B cell (primary cell): ENCODE measurements at regions not wholly inside any gene's neighbourhood (a gene's known extent, or its start where the extent isn't known, plus 50 kb on each side); places are given as distances from the start of the nearest gene placed in this dataset.

Experiments used
- ATAC-seq: fragments of 200-7000 bp; cut with Tn5 transposase; one replicate; pipeline ENCODE4 v1.10.0; 2021; ENCODE audit warnings: low read depth, mild to moderate bottlenecking, moderate number of reproducible peaks, moderate library complexity
- CTCF ChIA-PET: fragments of 350-600 bp; sonication (Branson Sonifier 250); formaldehyde crosslinking; loops from one replicate; lab custom pipeline; 2021; ENCODE audit warnings: antibody characterized with exemption, inconsistent platforms; lab: Charles Lee
- POLR2A ChIA-PET: fragments of 350-600 bp; sonication (Branson Sonifier 250); formaldehyde crosslinking; loops from one replicate; lab custom pipeline; 2021; ENCODE audit warnings: antibody characterized with exemption; lab: Charles Lee
- DNase-seq: peaks from one replicate; pipeline ENCODE4 v3.0.0; 2013
- H2AFZ ChIP-seq: 2 replicates; pipeline ENCODE4 v1.6.1; 2012; ENCODE audit warnings: mild to moderate bottlenecking, low read depth, low read length; ENCODE audit not compliant: insufficient read depth, poor library complexity, severe bottlenecking
- H3K27ac ChIP-seq, 2 donors: 1 replicate in 1 of 2; 2 replicates in 1 of 2; pipeline ENCODE4 v1.5.1; 2012 to 2013; ENCODE audit warnings: low read length in 2 of 2, mild to moderate bottlenecking in 2 of 2, moderate library complexity in 1 of 2
- H3K27me3 ChIP-seq, 4 experiments: fragments of 200-600 bp in 1 of 4; sonication (generic) in 1 of 4; replicated peaks in 1 of 4; 1 replicate in 2 of 4; 2 replicates in 2 of 4; pipeline versions ENCODE4 v1.6.1 to v1.7.0; 2013 to 2016; ENCODE audit warnings: low read length in 3 of 4, mild to moderate bottlenecking in 2 of 4, mixed read lengths in 1 of 4, moderate library complexity in 1 of 4; ENCODE audit not compliant: insufficient read depth in 4 of 4, control insufficient read depth in 3 of 4; ENCODE audit errors: control extremely low read depth in 1 of 4
- H3K36me3 ChIP-seq, 2 experiments: replicated peaks in 1 of 2; 1 replicate in 1 of 2; 2 replicates in 1 of 2; pipeline versions ENCODE4 v1.6.1 to v1.7.1; 2013; ENCODE audit warnings: low read length in 1 of 2; ENCODE audit not compliant: insufficient read depth in 2 of 2, control insufficient read depth in 1 of 2; ENCODE audit errors: control extremely low read depth in 1 of 2, extremely low read depth in 1 of 2
- H3K4me1 ChIP-seq, 2 donors: fragments of 200-600 bp in 1 of 2; sonication (generic) in 1 of 2; 1 replicate in 1 of 2; 2 replicates in 1 of 2; pipeline versions ENCODE4 v1.5.1 to v1.6.1; 2013 to 2017; ENCODE audit warnings: low read length in 2 of 2; ENCODE audit not compliant: control insufficient read depth in 2 of 2, insufficient read depth in 2 of 2
- H3K4me2 ChIP-seq: replicated peaks from 2 replicates; pipeline ENCODE3; 2012; ENCODE audit warnings: mild to moderate bottlenecking, low read depth, low read length; ENCODE audit not compliant: poor library complexity, severe bottlenecking
- H3K4me3 ChIP-seq, 5 experiments: fragments of 200-600 bp in 1 of 5; sonication (generic) in 1 of 5; 1 replicate in 3 of 5; 2 replicates in 2 of 5; pipeline versions ENCODE4 v1.5.1 to v1.7.0; 2011 to 2016; ENCODE audit warnings: low read length in 4 of 5, mild to moderate bottlenecking in 4 of 5, low read depth in 2 of 5, control low read depth in 1 of 5, moderate library complexity in 1 of 5; ENCODE audit not compliant: insufficient read depth in 1 of 5; ENCODE audit errors: control extremely low read depth in 1 of 5, extremely low read depth in 1 of 5
- H3K79me2 ChIP-seq: fragments of 200-600 bp; sonication (generic); one replicate; pipeline ENCODE4 v1.6.0; 2016; ENCODE audit warnings: low read length; ENCODE audit not compliant: control insufficient read depth, insufficient read depth
- H3K9ac ChIP-seq: fragments of 200-600 bp; sonication (generic); 2 replicates; pipeline ENCODE4 v1.6.1; 2017; ENCODE audit warnings: mild to moderate bottlenecking, low read length, moderate library complexity
- H3K9me3 ChIP-seq, 3 donors: one replicate each; pipeline versions ENCODE4 v1.6.1 to v1.7.1; 2013; ENCODE audit warnings: low read length in 2 of 3; ENCODE audit not compliant: control insufficient read depth in 2 of 3, insufficient read depth in 1 of 3; ENCODE audit errors: control extremely low read depth in 1 of 3
- H4K20me1 ChIP-seq: 2 replicates; pipeline ENCODE4 v1.6.0; 2012; ENCODE audit warnings: mild to moderate bottlenecking, low read length; ENCODE audit not compliant: insufficient read depth, control insufficient read depth, poor library complexity, severe bottlenecking
- H3K27ac Mint-ChIP-seq: one replicate; pipeline ENCODE4 v1.8.0; 2021; ENCODE audit warnings: mixed read lengths
- H3K27me3 Mint-ChIP-seq: one replicate; pipeline ENCODE4 v1.8.0; 2021; ENCODE audit warnings: mixed read lengths
- H3K4me1 Mint-ChIP-seq: one replicate; pipeline ENCODE4 v1.8.0; 2021; ENCODE audit warnings: mixed read lengths
- H3K4me3 Mint-ChIP-seq: one replicate; pipeline ENCODE4 v1.8.0; 2021; ENCODE audit warnings: mixed read lengths
- H3K9me3 Mint-ChIP-seq: one replicate; pipeline ENCODE4 v1.8.0; 2022; ENCODE audit warnings: mixed read lengths; ENCODE audit not compliant: insufficient read depth
- CTCF ChIP-seq: fragments of 200-600 bp; IDR thresholded peaks from one replicate; pipeline ENCODE4 v1.8.0; 2022; ENCODE audit warnings: antibody characterized with exemption, mild to moderate bottlenecking
- EZH2 ChIP-seq: IDR thresholded peaks from 2 replicates; pipeline ENCODE4 v1.6.1; 2012; ENCODE audit warnings: borderline replicate concordance, low read depth, mild to moderate bottlenecking, moderate library complexity, low read length; ENCODE audit not compliant: insufficient read depth, poor library complexity, severe bottlenecking
- WGBS: methylation state at CpG from one replicate; pipeline ENCODE4 v1.1.5; 2013; ENCODE audit warnings: missing lambda C conversion rate; ENCODE audit not compliant: insufficient coverage; 5-methylcytosine and 5-hydroxymethylcytosine counted together
- intact Hi-C: fragments of 100-400 bp; cut with micrococcal nuclease; formaldehyde crosslinking; loops from one replicate; pipeline ENCODE4 v1.10.0; 2022

GRCh38 chr1:232464325-232464724 is 165.6 kb downstream of the SIPA1L2 start:
- Histone ChIP-seq H3K4me2 (no peak overlapping the region), H3K79me2 (no peaks in the 10 kb centered on the region), H2AFZ (no peak overlapping the region), H4K20me1 (no peaks in the 10 kb centered on the region), H3K9ac (no peak overlapping the region), H3K36me3 (no peaks in the 10 kb centered on the region), H3K9me3 (no peaks in the 10 kb centered on the region), H3K27me3 (no peaks in the 10 kb centered on the region), H3K4me1 (no peaks in the 10 kb centered on the region), H3K27ac (no peak overlapping the region), H3K4me3 (no peak overlapping the region)
- H3K4me1 Mint-ChIP-seq: no peaks in the 10 kb centered on the region
- no peaks in the 10 kb centered on the region for H3K9me3 Mint-ChIP-seq
- H3K4me3 Mint-ChIP-seq: no peak overlapping the region
- ChIA-PET CTCF (no interaction called here), POLR2A (no interaction called here)
- no peak for TF ChIP-seq CTCF
- no peak for TF ChIP-seq EZH2
- intact Hi-C loops: no loop called here
- WGBS: no CpG with 5 or more reads among the region's 1 CpG
- no peak for ATAC-seq
- H3K27me3 Mint-ChIP-seq: no peaks in the 10 kb centered on the region
- DNase-seq: no peak
- no peak overlapping the region for H3K27ac Mint-ChIP-seq

GRCh38 chr1:232463225-232463624 is 166.7 kb downstream of the SIPA1L2 start:
- Histone ChIP-seq H3K9me3 (no peaks in the 10 kb centered on the region), H3K4me3 (no peak overlapping the region), H3K9ac (no peak overlapping the region), H3K79me2 (no peaks in the 10 kb centered on the region), H3K27ac (no peak overlapping the region), H4K20me1 (no peaks in the 10 kb centered on the region), H2AFZ (no peak overlapping the region), H3K4me1 (no peaks in the 10 kb centered on the region), H3K4me2 (no peak overlapping the region), H3K36me3 (no peaks in the 10 kb centered on the region), H3K27me3 (no peaks in the 10 kb centered on the region)
- POLR2A ChIA-PET: no interaction called here
- CTCF ChIA-PET: no interaction called here
- intact Hi-C loops: no loop called here
- 67% methylated on average over 1 of the region's 3 CpGs for WGBS
- Mint-ChIP-seq H3K4me3 (no peak overlapping the region), H3K9me3 (no peaks in the 10 kb centered on the region), H3K4me1 (no peaks in the 10 kb centered on the region), H3K27ac (no peak overlapping the region), H3K27me3 (no peaks in the 10 kb centered on the region)
- no peak for DNase-seq
- TF ChIP-seq CTCF (no peak), EZH2 (no peak)
- ATAC-seq: no peak
